HUES64 (cell line): ENCODE measurements at regions not wholly inside any gene's neighbourhood (a gene's known extent, or its start where the extent isn't known, plus 50 kb on each side); places are given as distances from the start of the nearest gene placed in this dataset.

Experiments
- H3K27ac ChIP-seq: 2 replicates; pipeline ENCODE4 v1.7.0; 2013; ENCODE audit warnings: low read depth, low read length, inconsistent platforms
- H3K27me3 ChIP-seq: 2 replicates; pipeline ENCODE4 v1.6.1; 2013; ENCODE audit warnings: mild to moderate bottlenecking, low read length; ENCODE audit not compliant: insufficient read depth
- H3K36me3 ChIP-seq: 2 replicates; pipeline ENCODE4 v1.6.1; 2013; ENCODE audit warnings: mild to moderate bottlenecking, low read length; ENCODE audit not compliant: insufficient read depth
- H3K4me1 ChIP-seq: 2 replicates; pipeline ENCODE4 v1.6.1; 2013; ENCODE audit warnings: mild to moderate bottlenecking, low read length, moderate library complexity; ENCODE audit not compliant: insufficient read depth
- H3K4me3 ChIP-seq: 2 replicates; pipeline ENCODE4 v1.5.1; 2013; ENCODE audit warnings: mild to moderate bottlenecking, low read length, moderate library complexity
- H3K9ac ChIP-seq: 2 replicates; pipeline ENCODE4 v1.6.1; 2013; ENCODE audit warnings: mild to moderate bottlenecking, low read depth, low read length
- H3K9me3 ChIP-seq: 2 replicates; pipeline ENCODE4 v1.6.1; 2013; ENCODE audit warnings: low read depth, low read length; ENCODE audit not compliant: insufficient read depth
- WGBS: fragments of 150-250, 120-280 bp; methylation state at CpG from one replicate; pipeline ENCODE4 v1.1.7; 2013; ENCODE audit warnings: missing lambda C conversion rate; 5-methylcytosine and 5-hydroxymethylcytosine counted together

- no peaks in the 10 kb centered on the region for H3K36me3 ChIP-seq
- no peak overlapping the region for H3K4me3 ChIP-seq
- 71% methylated on average over 2 of the region's 2 CpGs for WGBS
- H3K9ac ChIP-seq = no peak overlapping the region
- H3K27me3 ChIP-seq = no peaks in the 10 kb centered on the region
- H3K4me1 ChIP-seq = no peaks in the 10 kb centered on the region
- H3K27ac ChIP-seq = no peak overlapping the region
- H3K9me3 ChIP-seq = no peaks in the 10 kb centered on the region
Observed at GRCh38 chrY:17381431-17382070, 498.5 kb downstream of the CDY2B start.

GRCh38 chrY:17378326-17378725 is 501.7 kb downstream of the CDY2B start:
- Histone ChIP-seq H3K36me3 (no peaks in the 10 kb centered on the region), H3K9ac (no peak overlapping the region), H3K27me3 (no peaks in the 10 kb centered on the region), H3K4me3 (no peak overlapping the region), H3K4me1 (no peaks in the 10 kb centered on the region), H3K27ac (no peak overlapping the region), H3K9me3 (no peaks in the 10 kb centered on the region)
- WGBS = 32% methylated on average over 1 of the region's 1 CpG

GRCh38 chrY:17368413-17368812 is 511.6 kb downstream of the CDY2B start:
- no peaks in the 10 kb centered on the region for H3K4me1 ChIP-seq
- H3K27me3 ChIP-seq = no peaks in the 10 kb centered on the region
- H3K9me3 ChIP-seq = no peaks in the 10 kb centered on the region
- H3K4me3 ChIP-seq = no peak overlapping the region
- no peak overlapping the region for H3K27ac ChIP-seq
- H3K36me3 ChIP-seq = no peaks in the 10 kb centered on the region
- no peak overlapping the region for H3K9ac ChIP-seq

- Histone ChIP-seq H3K9me3 (no peaks in the 10 kb centered on the region), H3K4me1 (no peaks in the 10 kb centered on the region), H3K27me3 (no peaks in the 10 kb centered on the region)
Observed at GRCh38 chrY:17366400-17366799, 513.6 kb downstream of the CDY2B start.

GRCh38 chrY:17339028-17339427 is 541.0 kb downstream of the CDY2B start:
- Histone ChIP-seq H3K4me3 (no peak overlapping the region), H3K4me1 (no peaks in the 10 kb centered on the region), H3K9me3 (no peaks in the 10 kb centered on the region), H3K9ac (no peak overlapping the region), H3K27me3 (no peaks in the 10 kb centered on the region), H3K27ac (no peak overlapping the region), H3K36me3 (no peaks in the 10 kb centered on the region)
- WGBS = 66% methylated on average over 4 of the region's 4 CpGs

More at GRCh38 chrY:17366400-17366799, 513.6 kb downstream of the CDY2B start:
- no peaks in the 10 kb centered on the region for H3K36me3 ChIP-seq
- no peak overlapping the region for H3K9ac ChIP-seq
- no peak overlapping the region for H3K27ac ChIP-seq
- no peak overlapping the region for H3K4me3 ChIP-seq

- Histone ChIP-seq H3K9me3 (no peaks in the 10 kb centered on the region), H3K4me1 (no peaks in the 10 kb centered on the region), H3K4me3 (no peak overlapping the region), H3K27ac (no peak overlapping the region), H3K27me3 (no peaks in the 10 kb centered on the region), H3K9ac (no peak overlapping the region), H3K36me3 (no peaks in the 10 kb centered on the region)
Observed at GRCh38 chrY:17330733-17331132, 549.3 kb downstream of the CDY2B start.

GRCh38 chrY:17319916-17320315 is 560.1 kb downstream of the CDY2B start:
- no CpG with 5 or more reads among the region's 1 CpG for WGBS
- Histone ChIP-seq H3K27me3 (no peaks in the 10 kb centered on the region), H3K27ac (no peak overlapping the region), H3K9me3 (no peaks in the 10 kb centered on the region), H3K9ac (no peak overlapping the region), H3K4me1 (no peaks in the 10 kb centered on the region), H3K4me3 (no peak overlapping the region), H3K36me3 (no peaks in the 10 kb centered on the region)

GRCh38 chrY:17318631-17319030 is 561.4 kb downstream of the CDY2B start:
- H3K9me3 ChIP-seq = no peaks in the 10 kb centered on the region
- no peak overlapping the region for H3K9ac ChIP-seq
- H3K27me3 ChIP-seq = no peaks in the 10 kb centered on the region
- H3K4me3 ChIP-seq = no peak overlapping the region
- no peaks in the 10 kb centered on the region for H3K4me1 ChIP-seq
- H3K27ac ChIP-seq = no peak overlapping the region
- H3K36me3 ChIP-seq = no peaks in the 10 kb centered on the region
- WGBS = 60% methylated on average over 1 of the region's 2 CpGs

- Histone ChIP-seq H3K9ac (no peak overlapping the region), H3K27me3 (no peaks in the 10 kb centered on the region), H3K4me1 (no peaks in the 10 kb centered on the region), H3K27ac (no peak overlapping the region), H3K9me3 (no peaks in the 10 kb centered on the region), H3K36me3 (no peaks in the 10 kb centered on the region), H3K4me3 (no peak overlapping the region)
Observed at GRCh38 chrY:17277056-17277455, 603.0 kb downstream of the CDY2B start.

- no peak overlapping the region for H3K27ac ChIP-seq
- no peaks in the 10 kb centered on the region for H3K27me3 ChIP-seq
- no peaks in the 10 kb centered on the region for H3K9me3 ChIP-seq
- no peak overlapping the region for H3K4me3 ChIP-seq
- H3K4me1 ChIP-seq = no peaks in the 10 kb centered on the region
- no peak overlapping the region for H3K9ac ChIP-seq
- H3K36me3 ChIP-seq = no peaks in the 10 kb centered on the region
Observed at GRCh38 chrY:17259497-17259896, 620.5 kb downstream of the CDY2B start.

- Histone ChIP-seq H3K9me3 (no peaks in the 10 kb centered on the region), H3K4me1 (peaks cover 18% of the 10 kb centered on the region), H3K27ac (no peak overlapping the region), H3K36me3 (no peaks in the 10 kb centered on the region), H3K27me3 (no peaks in the 10 kb centered on the region), H3K9ac (no peak overlapping the region), H3K4me3 (no peak overlapping the region)
- 87% methylated on average over 2 of the region's 2 CpGs for WGBS
Observed at GRCh38 chrY:17238406-17238805, 641.6 kb downstream of the CDY2B start.

GRCh38 chrY:17235769-17236168 is 644.3 kb downstream of the CDY2B start:
- no peaks in the 10 kb centered on the region for H3K9me3 ChIP-seq
- H3K27ac ChIP-seq = peak overlapping the region; percentile 98; the same call in 1 of the 2 replicates
- H3K4me1 ChIP-seq = peaks cover 41% of the 10 kb centered on the region
- no peaks in the 10 kb centered on the region for H3K36me3 ChIP-seq
- H3K9ac ChIP-seq = no peak overlapping the region
- no peaks in the 10 kb centered on the region for H3K27me3 ChIP-seq
- 75% methylated on average over 2 of the region's 2 CpGs for WGBS
- H3K4me3 ChIP-seq = no peak overlapping the region
